GM23248 (cell line): ENCODE measurements at regions not wholly inside any gene's neighbourhood (a gene's known extent, or its start where the extent isn't known, plus 50 kb on each side); places are given as distances from the start of the nearest gene placed in this dataset.
"Not testable (repeated sequence)": the region's sequence is repeated elsewhere in the genome, so short reads cannot be mapped to it uniquely, and the experiment has no call there.

Experiments
- DNase-seq: peaks from one replicate; pipeline ENCODE4 v3.0.0-alpha.2; 2015
- H2AFZ ChIP-seq: fragments of 200-600 bp; sonication (generic); 2 replicates; pipeline ENCODE4 v1.6.1; 2016; ENCODE audit warnings: antibody characterized with exemption
- H3F3A ChIP-seq: fragments of 200-600 bp; sonication (generic); 2 replicates; pipeline ENCODE4 v1.6.1; 2016; ENCODE audit warnings: mild to moderate bottlenecking, antibody characterized with exemption, mixed run types; ENCODE audit not compliant: insufficient read depth
- H3K27ac ChIP-seq: fragments of 200-600 bp; sonication (generic); 2 replicates; pipeline ENCODE4 v1.5.1; 2016; ENCODE audit warnings: mild to moderate bottlenecking
- H3K27me3 ChIP-seq: fragments of 200-600 bp; sonication (generic); replicated peaks from 2 replicates; pipeline ENCODE4 v1.6.1; 2016; ENCODE audit warnings: mild to moderate bottlenecking; ENCODE audit not compliant: insufficient read depth
- H3K36me3 ChIP-seq: fragments of 200-600 bp; sonication (generic); 2 replicates; pipeline ENCODE4 v1.6.1; 2016; ENCODE audit warnings: low read depth, mild to moderate bottlenecking
- H3K4me1 ChIP-seq: fragments of 200-600 bp; sonication (generic); 2 replicates; pipeline ENCODE4 v1.6.1; 2016; ENCODE audit warnings: mild to moderate bottlenecking; ENCODE audit not compliant: insufficient read depth
- H3K4me2 ChIP-seq: fragments of 200-600 bp; sonication (generic); one replicate; pipeline ENCODE4 v1.6.1; 2016; ENCODE audit warnings: mild to moderate bottlenecking; ENCODE audit not compliant: unreplicated experiment
- H3K4me3 ChIP-seq: fragments of 200-600 bp; sonication (generic); 2 replicates; pipeline ENCODE4 v1.5.1; 2016; ENCODE audit warnings: mild to moderate bottlenecking
- H3K79me2 ChIP-seq: fragments of 200-600 bp; sonication (generic); 2 replicates; pipeline ENCODE4 v1.6.1; 2016; ENCODE audit warnings: mild to moderate bottlenecking; ENCODE audit not compliant: insufficient read depth
- H3K9ac ChIP-seq: fragments of 200-600 bp; sonication (generic); 2 replicates; pipeline ENCODE4 v1.6.1; 2016; ENCODE audit warnings: mild to moderate bottlenecking
- H3K9me2 ChIP-seq: fragments of 200-600 bp; sonication (generic); 2 replicates; pipeline ENCODE4 v1.6.1; 2016; ENCODE audit warnings: mixed run types, mild to moderate bottlenecking, moderate library complexity; ENCODE audit not compliant: insufficient read depth
- H3K9me3 ChIP-seq: fragments of 200-600 bp; sonication (generic); one replicate; pipeline ENCODE4 v1.6.1; 2017; ENCODE audit warnings: low read depth
- H4K20me1 ChIP-seq: fragments of 200-600 bp; sonication (generic); 2 replicates; pipeline ENCODE4 v1.6.0; 2016; ENCODE audit not compliant: insufficient read depth
- EZH2 ChIP-seq: fragments of 200-600 bp; sonication (generic); IDR thresholded peaks from 2 replicates; pipeline ENCODE4 v1.6.1; 2018; ENCODE audit warnings: antibody characterized with exemption, mild to moderate bottlenecking; ENCODE audit not compliant: insufficient read depth, poor library complexity, severe bottlenecking
- EZH2phosphoT487 ChIP-seq: fragments of 200-600 bp; sonication (generic); IDR thresholded peaks from 2 replicates; pipeline ENCODE4 v1.6.1; 2018; ENCODE audit warnings: antibody characterized with exemption, moderate library complexity, mild to moderate bottlenecking, low read depth; ENCODE audit not compliant: insufficient read depth
- WGBS, 2 experiments: methylation state at CpG; one replicate each; pipeline ENCODE4 v1.1.6; 2015 to 2017; ENCODE audit warnings: low lambda C conversion rate in 2 of 2, low coverage in 1 of 2; ENCODE audit errors: missing lambda C conversion rate in 2 of 2; 5-methylcytosine and 5-hydroxymethylcytosine counted together
- in situ Hi-C: fragments of 300-500 bp; cut with MboI; formaldehyde crosslinking; loops from 2 replicates; pipeline ENCODE4 v1.15.0; 2020

GRCh38 chr4:92237559-92237958 lies 66.2 kb upstream of the GRID2 start:
- no peak overlapping the region for H3K4me2 ChIP-seq
- peaks cover 13% of the 10 kb centered on the region for H3F3A ChIP-seq
- no peaks in the 10 kb centered on the region for H3K27me3 ChIP-seq
- in situ Hi-C loops = no loop called here
- no peaks in the 10 kb centered on the region for H4K20me1 ChIP-seq
- no peaks in the 10 kb centered on the region for H3K9me2 ChIP-seq
- no peak overlapping the region for H2AFZ ChIP-seq
- no peaks in the 10 kb centered on the region for H3K79me2 ChIP-seq
- H3K36me3 ChIP-seq = no peaks in the 10 kb centered on the region
- no peak for TF ChIP-seq EZH2
- no peak for TF ChIP-seq EZH2phosphoT487
- peaks cover 27% of the 10 kb centered on the region for H3K4me1 ChIP-seq
- H3K9ac ChIP-seq = no peak overlapping the region
- no peaks in the 10 kb centered on the region for H3K9me3 ChIP-seq
- DNase-seq = no peak
- H3K27ac ChIP-seq = no peak overlapping the region
- no peak overlapping the region for H3K4me3 ChIP-seq

- Histone ChIP-seq H3K9me3 (no peaks in the 10 kb centered on the region), H3K4me2 (no peak overlapping the region), H3K36me3 (no peaks in the 10 kb centered on the region), H3K79me2 (no peaks in the 10 kb centered on the region), H2AFZ (no peak overlapping the region), H3K27me3 (no peaks in the 10 kb centered on the region), H3K9me2 (no peaks in the 10 kb centered on the region), H3K4me3 (no peak overlapping the region), H4K20me1 (no peaks in the 10 kb centered on the region), H3F3A (no peaks in the 10 kb centered on the region), H3K9ac (no peak overlapping the region), H3K27ac (no peak overlapping the region), H3K4me1 (peaks cover 5% of the 10 kb centered on the region; the same call in 1 of the 2 replicates)
- WGBS, 2 experiments = 5 to 19% methylated on average over 2 of the region's 2 CpGs
- DNase-seq = no peak
- in situ Hi-C loops = no loop called here
- TF ChIP-seq EZH2 (no peak), EZH2phosphoT487 (no peak)
Observed at GRCh38 chr4:92241094-92241493, 62.7 kb upstream of the GRID2 start.

- in situ Hi-C loops = no loop called here
- Histone ChIP-seq H3K9me3 (no peaks in the 10 kb centered on the region), H4K20me1 (no peaks in the 10 kb centered on the region), H3K36me3 (no peaks in the 10 kb centered on the region), H2AFZ (no peak overlapping the region), H3K4me1 (no peaks in the 10 kb centered on the region), H3K27me3 (no peaks in the 10 kb centered on the region), H3K9me2 (no peaks in the 10 kb centered on the region), H3K4me3 (no peak overlapping the region), H3K79me2 (no peaks in the 10 kb centered on the region), H3K4me2 (no peak overlapping the region), H3F3A (no peaks in the 10 kb centered on the region), H3K27ac (no peak overlapping the region), H3K9ac (no peak overlapping the region)
- no peak for DNase-seq
- TF ChIP-seq EZH2 (no peak), EZH2phosphoT487 (no peak)
Observed at GRCh38 chr4:92246384-92246783, 57.4 kb upstream of the GRID2 start.

- H3K9ac ChIP-seq = no peak overlapping the region
- H3K4me2 ChIP-seq = no peak overlapping the region
- no peaks in the 10 kb centered on the region for H3K4me1 ChIP-seq
- H3K36me3 ChIP-seq = no peaks in the 10 kb centered on the region
- H3K27ac ChIP-seq = no peak overlapping the region
- H3K27me3 ChIP-seq = no peaks in the 10 kb centered on the region
- H4K20me1 ChIP-seq = no peaks in the 10 kb centered on the region
- no peaks in the 10 kb centered on the region for H3F3A ChIP-seq
- TF ChIP-seq EZH2 (no peak), EZH2phosphoT487 (no peak)
- no peak for DNase-seq
- no peaks in the 10 kb centered on the region for H3K9me3 ChIP-seq
- 13 to 16% methylated on average over 2 of the region's 2 CpGs for WGBS, 2 experiments
- H3K79me2 ChIP-seq = no peaks in the 10 kb centered on the region
- no peak overlapping the region for H3K4me3 ChIP-seq
- in situ Hi-C loops = no loop called here
- no peaks in the 10 kb centered on the region for H3K9me2 ChIP-seq
- H2AFZ ChIP-seq = no peak overlapping the region
Observed at GRCh38 chr4:92249541-92249940, 54.2 kb upstream of the GRID2 start.

- H3K36me3 ChIP-seq = no peaks in the 10 kb centered on the region
- no peaks in the 10 kb centered on the region for H3K27me3 ChIP-seq
- H3K79me2 ChIP-seq = no peaks in the 10 kb centered on the region
- H3K9ac ChIP-seq = no peak overlapping the region
- TF ChIP-seq EZH2 (no peak), EZH2phosphoT487 (no peak)
- DNase-seq = no peak
- H3K9me3 ChIP-seq = no peaks in the 10 kb centered on the region
- H3K9me2 ChIP-seq = no peaks in the 10 kb centered on the region
- no peak overlapping the region for H3K4me3 ChIP-seq
- H4K20me1 ChIP-seq = no peaks in the 10 kb centered on the region
- H3K4me1 ChIP-seq = no peaks in the 10 kb centered on the region
- 40 to 52% methylated on average over 1 of the region's 1 CpG for WGBS, 2 experiments
- H3K4me2 ChIP-seq = no peak overlapping the region
- no peaks in the 10 kb centered on the region for H3F3A ChIP-seq
- in situ Hi-C loops = no loop called here
- no peak overlapping the region for H2AFZ ChIP-seq
- no peak overlapping the region for H3K27ac ChIP-seq
Observed at GRCh38 chr4:92251711-92252110, 52.1 kb upstream of the GRID2 start.

- in situ Hi-C loops, H3K36me3 ChIP-seq: not testable (repeated sequence)
Observed at GRCh38 chr4:92252358-92252757, 51.4 kb upstream of the GRID2 start.

More at GRCh38 chr4:92252358-92252757, 51.4 kb upstream of the GRID2 start:
- H4K20me1 ChIP-seq, H3K27ac ChIP-seq, H3K9me3 ChIP-seq, H3K4me2 ChIP-seq, H3K4me1 ChIP-seq, DNase-seq, H3F3A ChIP-seq, H3K27me3 ChIP-seq, H2AFZ ChIP-seq, H3K9ac ChIP-seq, H3K79me2 ChIP-seq, H3K4me3 ChIP-seq, H3K9me2 ChIP-seq: not testable (repeated sequence)
